ENCODE measurements at regions not wholly inside any gene's neighbourhood (a gene's known extent, or its start where the extent isn't known, plus 50 kb on each side); places are given as distances from the start of the nearest gene placed in this dataset.

DNA sequence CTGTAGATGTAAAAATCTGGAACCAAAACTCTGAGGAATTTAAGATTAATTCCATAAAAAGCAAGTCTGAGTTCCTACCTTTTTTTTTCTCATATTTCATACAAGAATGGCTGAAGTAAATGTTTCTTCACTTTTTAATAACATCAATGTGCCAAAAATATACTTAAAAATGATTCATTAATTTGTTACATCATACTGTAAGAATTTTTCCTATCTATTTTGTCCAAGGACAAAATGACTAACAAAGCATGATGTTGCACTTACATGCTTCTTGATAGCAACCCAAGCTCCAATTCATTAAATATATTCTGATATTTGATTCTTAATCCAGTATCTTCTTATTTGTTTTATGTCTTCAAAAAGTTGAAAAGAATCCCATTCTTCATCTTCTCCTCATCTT lies 988.3 kb downstream of the TLE1 start:
- Histone ChIP-seq H3K36me3 (ENCODE audit: control insufficient read depth, insufficient read depth, low read length) (no peaks in the 10 kb centered on the region), H3K4me2 (ENCODE audit: insufficient read depth, low read length) (no peak overlapping the region), H4K20me1 (replicated peaks; ENCODE audit: control insufficient read depth, insufficient read depth, low read length) (no peaks in the 10 kb centered on the region), H3K9ac (ENCODE audit: insufficient read depth in 1 of 2, low read depth in 2 of 2, low read length in 2 of 2) (no peak overlapping the region), H3K9me3 (replicated peaks; ENCODE audit: control insufficient read depth, insufficient read depth, low read depth, low read length) (no peaks in the 10 kb centered on the region), H3K27me3 (ENCODE audit: control insufficient read depth in 2 of 2, insufficient read depth in 2 of 2, low read length in 2 of 2) (no peaks in the 10 kb centered on the region), H3K4me1 (replicated peaks in 1 of 2; ENCODE audit: control insufficient read depth in 2 of 2, insufficient read depth in 2 of 2, low read length in 2 of 2) (no peaks in the 10 kb centered on the region), H2AFZ (ENCODE audit: low read depth, low read length) (no peak overlapping the region), H3K79me2 (ENCODE audit: control insufficient read depth, insufficient read depth, low read length) (no peaks in the 10 kb centered on the region), H3K4me3 (no peak overlapping the region), H3K9me1 (ENCODE audit: control insufficient read depth, insufficient read depth, low read length) (no peaks in the 10 kb centered on the region), H3K27ac (ENCODE audit: extremely low read depth, low read depth, low read length) (no peak overlapping the region)
- no peak for ATAC-seq
- BruUV-seq (replicated peaks): no TSS peak
- in situ Hi-C loops (cut with MboI) (no loop called here), intact Hi-C loops (cut with micrococcal nuclease) (no loop called here)
- ChIA-PET POLR2A (no interaction called here), CTCF (ENCODE audit: low intra/inter-chr PET ratio) (no interaction called here)
- DNase-seq (ENCODE audit: extremely low read depth in 1 of 4, low spot score in 3 of 4): no peak
- no peak for FAIRE-seq
- no peak for TF ChIP-seq FOXK2 (conservative IDR thresholded peaks at IDR 0.05 in 1 of 2, IDR thresholded peaks at IDR 0.05 in 1 of 2; ENCODE audit: low read depth in 2 of 2)
- TF ChIP-seq ZFP1 (CRISPR knock-in tag; IDR thresholded peaks at IDR 0.05): no peak
- no peak for TF ChIP-seq ZFP36 (IDR thresholded peaks at IDR 0.05; ENCODE audit: low read depth, low read length, partially characterized antibody)
- TF ChIP-seq, protein P1, sequence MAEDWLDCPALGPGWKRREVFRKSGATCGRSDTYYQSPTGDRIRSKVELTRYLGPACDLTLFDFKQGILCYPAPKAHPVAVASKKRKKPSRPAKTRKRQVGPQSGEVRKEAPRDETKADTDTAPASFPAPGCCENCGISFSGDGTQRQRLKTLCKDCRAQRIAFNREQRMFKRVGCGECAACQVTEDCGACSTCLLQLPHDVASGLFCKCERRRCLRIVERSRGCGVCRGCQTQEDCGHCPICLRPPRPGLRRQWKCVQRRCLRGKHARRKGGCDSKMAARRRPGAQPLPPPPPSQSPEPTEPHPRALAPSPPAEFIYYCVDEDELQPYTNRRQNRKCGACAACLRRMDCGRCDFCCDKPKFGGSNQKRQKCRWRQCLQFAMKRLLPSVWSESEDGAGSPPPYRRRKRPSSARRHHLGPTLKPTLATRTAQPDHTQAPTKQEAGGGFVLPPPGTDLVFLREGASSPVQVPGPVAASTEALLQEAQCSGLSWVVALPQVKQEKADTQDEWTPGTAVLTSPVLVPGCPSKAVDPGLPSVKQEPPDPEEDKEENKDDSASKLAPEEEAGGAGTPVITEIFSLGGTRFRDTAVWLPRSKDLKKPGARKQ (CRISPR knock-in tag; IDR thresholded peaks at IDR 0.05): no peak
- TF ChIP-seq, protein P2, sequence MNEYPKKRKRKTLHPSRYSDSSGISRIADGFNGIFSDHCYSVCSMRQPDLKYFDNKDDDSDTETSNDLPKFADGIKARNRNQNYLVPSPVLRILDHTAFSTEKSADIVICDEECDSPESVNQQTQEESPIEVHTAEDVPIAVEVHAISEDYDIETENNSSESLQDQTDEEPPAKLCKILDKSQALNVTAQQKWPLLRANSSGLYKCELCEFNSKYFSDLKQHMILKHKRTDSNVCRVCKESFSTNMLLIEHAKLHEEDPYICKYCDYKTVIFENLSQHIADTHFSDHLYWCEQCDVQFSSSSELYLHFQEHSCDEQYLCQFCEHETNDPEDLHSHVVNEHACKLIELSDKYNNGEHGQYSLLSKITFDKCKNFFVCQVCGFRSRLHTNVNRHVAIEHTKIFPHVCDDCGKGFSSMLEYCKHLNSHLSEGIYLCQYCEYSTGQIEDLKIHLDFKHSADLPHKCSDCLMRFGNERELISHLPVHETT (CRISPR knock-in tag; conservative IDR thresholded peaks at IDR 0.05 in 1 of 2, IDR thresholded peaks at IDR 0.05 in 1 of 2): no peak
- TF ChIP-seq TRIM28 (IDR thresholded peaks at IDR 0.05): no peak
- no peak for TF ChIP-seq ZNF830 (CRISPR knock-in tag; IDR thresholded peaks at IDR 0.05)
- TF ChIP-seq TSC22D4 (tag; IDR thresholded peaks at IDR 0.05): no peak
- no peak for TF ChIP-seq MYC (IDR thresholded peaks at IDR 0.05; ENCODE audit: low read depth, low read length)
- TF ChIP-seq MYC (CRISPR knock-in tag; IDR thresholded peaks at IDR 0.05; ENCODE audit: borderline replicate concordance, low read depth): no peak
- no peak for TF ChIP-seq POLR2AphosphoS5 (IDR thresholded peaks at IDR 0.05; ENCODE audit: control insufficient read depth, insufficient read depth, low read depth, low read length)
- TF ChIP-seq BRCA1 (IDR thresholded peaks at IDR 0.05): no peak
- no peak for TF ChIP-seq BRCA1 (CRISPR knock-in tag; IDR thresholded peaks at IDR 0.05)
- TF ChIP-seq BCOR (IDR thresholded peaks at IDR 0.05): no peak
- TF ChIP-seq, protein P3, sequence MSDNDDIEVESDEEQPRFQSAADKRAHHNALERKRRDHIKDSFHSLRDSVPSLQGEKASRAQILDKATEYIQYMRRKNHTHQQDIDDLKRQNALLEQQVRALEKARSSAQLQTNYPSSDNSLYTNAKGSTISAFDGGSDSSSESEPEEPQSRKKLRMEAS (CRISPR knock-in tag; IDR thresholded peaks at IDR 0.05): no peak
- TF ChIP-seq, protein P4, sequence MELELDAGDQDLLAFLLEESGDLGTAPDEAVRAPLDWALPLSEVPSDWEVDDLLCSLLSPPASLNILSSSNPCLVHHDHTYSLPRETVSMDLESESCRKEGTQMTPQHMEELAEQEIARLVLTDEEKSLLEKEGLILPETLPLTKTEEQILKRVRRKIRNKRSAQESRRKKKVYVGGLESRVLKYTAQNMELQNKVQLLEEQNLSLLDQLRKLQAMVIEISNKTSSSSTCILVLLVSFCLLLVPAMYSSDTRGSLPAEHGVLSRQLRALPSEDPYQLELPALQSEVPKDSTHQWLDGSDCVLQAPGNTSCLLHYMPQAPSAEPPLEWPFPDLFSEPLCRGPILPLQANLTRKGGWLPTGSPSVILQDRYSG (tag; conservative IDR thresholded peaks at IDR 0.05; ENCODE audit: low read depth): no peak
- no peak for TF ChIP-seq CBX5 (IDR thresholded peaks at IDR 0.05; ENCODE audit: borderline replicate concordance, low read depth)
- TF ChIP-seq ZFX (CRISPR knock-in tag; IDR thresholded peaks at IDR 0.05): no peak
- TF ChIP-seq, protein P5, sequence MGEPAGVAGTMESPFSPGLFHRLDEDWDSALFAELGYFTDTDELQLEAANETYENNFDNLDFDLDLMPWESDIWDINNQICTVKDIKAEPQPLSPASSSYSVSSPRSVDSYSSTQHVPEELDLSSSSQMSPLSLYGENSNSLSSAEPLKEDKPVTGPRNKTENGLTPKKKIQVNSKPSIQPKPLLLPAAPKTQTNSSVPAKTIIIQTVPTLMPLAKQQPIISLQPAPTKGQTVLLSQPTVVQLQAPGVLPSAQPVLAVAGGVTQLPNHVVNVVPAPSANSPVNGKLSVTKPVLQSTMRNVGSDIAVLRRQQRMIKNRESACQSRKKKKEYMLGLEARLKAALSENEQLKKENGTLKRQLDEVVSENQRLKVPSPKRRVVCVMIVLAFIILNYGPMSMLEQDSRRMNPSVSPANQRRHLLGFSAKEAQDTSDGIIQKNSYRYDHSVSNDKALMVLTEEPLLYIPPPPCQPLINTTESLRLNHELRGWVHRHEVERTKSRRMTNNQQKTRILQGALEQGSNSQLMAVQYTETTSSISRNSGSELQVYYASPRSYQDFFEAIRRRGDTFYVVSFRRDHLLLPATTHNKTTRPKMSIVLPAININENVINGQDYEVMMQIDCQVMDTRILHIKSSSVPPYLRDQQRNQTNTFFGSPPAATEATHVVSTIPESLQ (CRISPR knock-in tag; IDR thresholded peaks at IDR 0.05): no peak
